Immature natural killer cell (primary cell): ENCODE measurements at regions not wholly inside any gene's neighbourhood (a gene's known extent, or its start where the extent isn't known, plus 50 kb on each side); places are given as distances from the start of the nearest gene placed in this dataset.
A peak's percentile ranks its signal among the peaks of the same experiment; 100 is the strongest.

ENCODE experiments used
- DNase-seq, 3 donors: peaks; one replicate each; pipeline ENCODE4 v3.0.0; 2022; ENCODE audit warnings: mixed read lengths in 1 of 3
- H3K27ac Mint-ChIP-seq, 6 donors: one replicate each; pipeline ENCODE4 v1.8.0; 2020; ENCODE audit warnings: mixed read lengths in 6 of 6, mild to moderate bottlenecking in 5 of 6, inconsistent platforms in 4 of 6, moderate library complexity in 3 of 6
- H3K27me3 Mint-ChIP-seq, 3 donors: one replicate each; pipeline ENCODE4 v1.8.0; 2020 to 2021; ENCODE audit warnings: low read depth in 3 of 3, mild to moderate bottlenecking in 3 of 3, mixed read lengths in 3 of 3, moderate library complexity in 3 of 3, inconsistent platforms in 1 of 3
- H3K36me3 Mint-ChIP-seq, 3 donors: one replicate each; pipeline ENCODE4 v1.8.0; 2020; ENCODE audit warnings: mixed read lengths in 3 of 3, inconsistent platforms in 2 of 3, mild to moderate bottlenecking in 2 of 3
- H3K4me1 Mint-ChIP-seq, 2 donors: one replicate each; pipeline ENCODE4 v1.8.0; 2020; ENCODE audit warnings: inconsistent platforms in 2 of 2, mild to moderate bottlenecking in 2 of 2, mixed read lengths in 2 of 2, moderate library complexity in 1 of 2
- H3K4me3 Mint-ChIP-seq, 5 donors: one replicate each; pipeline ENCODE4 v1.8.0; 2020; ENCODE audit warnings: mild to moderate bottlenecking in 5 of 5, mixed read lengths in 5 of 5, inconsistent platforms in 3 of 5, moderate library complexity in 3 of 5
- H3K9me3 Mint-ChIP-seq, 6 donors: one replicate each; pipeline ENCODE4 v1.8.0; 2020; ENCODE audit warnings: mild to moderate bottlenecking in 6 of 6, mixed read lengths in 6 of 6, inconsistent platforms in 4 of 6, moderate library complexity in 3 of 6

DNA sequence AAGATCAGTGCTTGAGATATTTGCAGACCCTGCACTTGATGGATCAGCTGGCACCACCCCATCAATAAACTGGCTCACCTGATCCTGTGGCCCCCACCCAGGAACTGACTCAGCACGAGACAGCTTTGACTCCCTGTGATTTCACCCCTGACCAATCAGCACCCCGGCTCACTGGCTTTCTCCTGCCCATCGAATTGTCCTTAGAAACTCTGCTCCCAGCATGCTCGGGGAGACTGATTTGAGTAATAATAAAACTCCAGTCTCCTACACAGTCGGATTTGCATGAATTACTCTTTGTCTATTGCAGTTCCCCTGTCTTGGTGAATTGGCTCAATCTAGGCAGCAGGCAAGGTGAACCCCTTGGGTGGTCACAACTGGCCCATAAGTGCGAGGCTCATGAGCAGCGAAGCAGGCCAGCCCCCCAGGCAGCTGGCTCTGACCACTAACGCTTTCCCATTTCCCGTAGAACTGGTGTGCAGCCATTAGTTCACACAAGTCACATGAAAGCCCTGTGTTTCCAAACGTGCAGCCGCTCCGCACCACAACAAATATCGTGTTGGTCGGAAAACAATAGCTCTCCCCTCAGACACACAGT lies 79.6 kb downstream of the RSPH3 start:
- Mint-ChIP-seq H3K27me3 (peaks cover 0 to 2% (median 2%) of the 10 kb centered on the region in 3 donors), H3K36me3 (no peaks in the 10 kb centered on the region), H3K4me3 (no peak overlapping the region), H3K4me1 (peaks cover 11 to 15% of the 10 kb centered on the region in 2 donors), H3K9me3 (no peaks in the 10 kb centered on the region), H3K27ac (no peak overlapping the region)
- no peak for DNase-seq

DNA sequence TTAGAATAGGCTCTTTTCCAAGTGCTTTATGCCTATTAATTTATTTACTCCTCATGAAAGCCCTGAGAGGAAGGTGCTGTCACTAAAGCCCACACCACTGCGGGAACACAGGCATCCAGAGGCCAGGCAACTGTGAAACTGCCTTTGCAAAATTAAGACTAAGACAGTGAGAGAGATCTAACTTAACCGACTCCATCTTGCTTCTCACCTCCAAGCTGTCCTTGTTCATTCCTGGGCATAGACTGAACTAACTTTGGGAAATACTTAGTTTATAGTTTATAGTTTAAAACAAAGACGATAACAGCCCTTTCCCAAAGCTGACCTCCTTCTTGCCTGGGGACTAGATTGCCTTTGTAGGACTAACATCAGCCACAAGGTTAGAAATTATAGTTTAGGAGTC lies 80.1 kb downstream of the RSPH3 start:
- DNase-seq: no peak
- no peaks in the 10 kb centered on the region for H3K36me3 Mint-ChIP-seq
- peaks cover 0 to 2% (median 2%) of the 10 kb centered on the region in 3 donors for H3K27me3 Mint-ChIP-seq
- no peak overlapping the region for H3K27ac Mint-ChIP-seq
- peaks cover 11 to 15% of the 10 kb centered on the region in 2 donors for H3K4me1 Mint-ChIP-seq
- no peak overlapping the region for H3K4me3 Mint-ChIP-seq
- no peaks in the 10 kb centered on the region for H3K9me3 Mint-ChIP-seq

DNA sequence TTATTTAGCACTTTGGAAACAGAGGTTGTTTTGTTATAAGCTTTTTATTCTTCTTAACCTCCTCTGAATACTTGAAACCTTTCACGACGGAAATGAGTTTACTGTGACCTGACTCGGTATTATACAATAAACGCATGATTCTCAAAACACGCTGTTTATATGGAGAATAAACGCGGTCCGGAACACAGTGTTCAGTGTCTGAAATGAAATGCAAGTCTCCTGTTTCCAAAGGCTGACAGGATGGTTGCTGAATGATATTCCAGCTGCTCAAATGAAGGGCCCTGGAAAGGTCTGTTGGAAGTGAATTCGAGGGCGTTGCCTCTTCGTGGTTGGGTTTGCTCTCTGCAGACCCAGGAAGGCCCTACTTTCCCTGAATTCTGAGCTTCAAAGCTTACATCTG lies 83.4 kb downstream of the RSPH3 start:
- Mint-ChIP-seq H3K9me3 (no peaks in the 10 kb centered on the region), H3K4me3 (no peak overlapping the region), H3K4me1 (peaks cover 29 to 38% of the 10 kb centered on the region in 2 donors), H3K27me3 (peaks cover 1 to 5% (median 2%) of the 10 kb centered on the region in 3 donors), H3K27ac (peak overlapping the region in 1 of 6 donors; percentile 41), H3K36me3 (no peaks in the 10 kb centered on the region)
- no peak for DNase-seq

DNA sequence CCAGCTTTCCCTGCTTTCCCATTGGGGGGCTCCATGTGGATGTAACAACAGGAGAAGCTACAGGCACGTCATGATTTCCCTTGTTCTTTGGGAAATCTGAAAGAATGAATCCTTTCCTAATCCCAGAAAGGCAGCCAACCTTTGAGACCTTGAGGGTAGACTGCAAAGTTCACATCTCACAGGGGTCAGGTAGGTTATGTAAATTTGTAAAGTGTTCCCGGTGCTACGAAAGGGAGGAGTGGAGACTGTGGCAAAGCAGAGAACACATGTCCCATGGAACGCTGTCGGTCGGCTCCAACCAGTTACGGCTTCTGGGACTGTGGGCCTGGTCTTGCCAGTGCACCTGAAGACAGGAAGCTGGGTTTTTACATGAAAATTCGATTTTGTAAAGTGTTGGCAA lies 85.1 kb downstream of the RSPH3 start:
- no peak for DNase-seq
- peaks cover 1 to 5% (median 2%) of the 10 kb centered on the region in 3 donors for H3K27me3 Mint-ChIP-seq
- no peak overlapping the region for H3K27ac Mint-ChIP-seq
- peaks cover 46 to 55% of the 10 kb centered on the region in 2 donors for H3K4me1 Mint-ChIP-seq
- H3K36me3 Mint-ChIP-seq: no peaks in the 10 kb centered on the region
- no peaks in the 10 kb centered on the region for H3K9me3 Mint-ChIP-seq
- H3K4me3 Mint-ChIP-seq: no peak overlapping the region

DNA sequence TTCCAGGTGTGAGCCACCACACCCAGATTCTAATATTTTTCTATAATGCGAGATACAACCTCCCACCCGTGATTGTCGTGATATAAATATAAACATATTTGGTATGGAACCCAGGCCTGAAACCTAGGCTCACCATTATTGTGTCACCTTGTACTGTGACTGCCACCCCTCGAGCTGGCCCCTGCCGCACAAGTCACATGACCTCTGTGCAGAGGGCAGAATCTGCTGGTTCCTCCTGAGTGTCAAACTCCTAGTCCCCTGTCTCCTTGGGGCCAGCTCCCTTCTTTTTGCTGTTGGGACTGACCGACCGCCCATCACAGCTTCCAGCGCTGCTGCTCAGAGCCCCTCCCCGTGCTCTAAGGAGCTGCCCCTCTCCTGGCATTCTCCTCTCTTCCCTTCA lies 86.4 kb downstream of the RSPH3 start:
- H3K27me3 Mint-ChIP-seq: peaks cover 0 to 5% (median 1%) of the 10 kb centered on the region in 3 donors
- peak overlapping the region in 1 of 6 donors; percentile 62 for H3K27ac Mint-ChIP-seq
- no peak for DNase-seq
- H3K4me3 Mint-ChIP-seq: peak overlapping the region in 1 of 5 donors; percentile 9
- H3K9me3 Mint-ChIP-seq: no peaks in the 10 kb centered on the region
- H3K4me1 Mint-ChIP-seq: peaks cover 50 to 58% of the 10 kb centered on the region in 2 donors
- H3K36me3 Mint-ChIP-seq: no peaks in the 10 kb centered on the region

DNA sequence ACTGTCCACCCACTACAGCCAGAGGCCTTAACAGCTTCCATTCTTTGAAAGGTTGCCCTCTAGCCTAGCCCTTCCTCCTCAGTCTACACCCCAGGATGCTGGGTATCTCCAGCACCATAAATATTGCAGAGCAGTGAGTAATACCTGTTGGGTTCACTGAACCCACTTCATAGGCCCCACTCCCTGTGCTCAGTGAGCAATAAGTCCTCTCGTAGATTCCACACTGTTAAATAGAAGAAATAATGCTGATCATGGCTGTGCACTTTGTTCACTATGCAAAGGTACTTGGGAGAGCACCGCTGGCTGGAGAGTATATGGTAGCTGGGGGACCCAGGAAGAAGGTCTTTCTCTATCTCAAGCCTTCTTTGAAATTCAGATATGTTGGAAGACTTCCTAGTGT lies 87.3 kb downstream of the RSPH3 start:
- H3K4me3 Mint-ChIP-seq: peak overlapping the region in 2 of 5 donors; percentile 8 to 72
- no peak for DNase-seq
- H3K36me3 Mint-ChIP-seq: no peaks in the 10 kb centered on the region
- H3K27ac Mint-ChIP-seq: peak overlapping the region in 3 of 6 donors; percentile 7 to 74 (median 8)
- peaks cover 0 to 5% (median 4%) of the 10 kb centered on the region in 3 donors for H3K27me3 Mint-ChIP-seq
- H3K4me1 Mint-ChIP-seq: peaks cover 44 to 49% of the 10 kb centered on the region in 2 donors
- no peaks in the 10 kb centered on the region for H3K9me3 Mint-ChIP-seq

- peaks cover 0 to 8% (median 4%) of the 10 kb centered on the region in 3 donors for H3K27me3 Mint-ChIP-seq
- H3K36me3 Mint-ChIP-seq: no peaks in the 10 kb centered on the region
- H3K9me3 Mint-ChIP-seq: peaks cover 0 to 2% (median 0%) of the 10 kb centered on the region in 6 donors
- peak overlapping the region; percentile 64 to 72 (median 69) for H3K4me3 Mint-ChIP-seq
- peaks cover 39 to 43% of the 10 kb centered on the region in 2 donors for H3K4me1 Mint-ChIP-seq
- peak overlapping the region in 5 of 6 donors; percentile 11 to 86 (median 74) for H3K27ac Mint-ChIP-seq
- peak; percentile 47 to 56 (median 55) for DNase-seq
These were observed 88.1 kb downstream of the RSPH3 start for GRCh38 chr6:158911746-158912480.

- Mint-ChIP-seq H3K9me3 (peaks cover 4 to 9% (median 8%) of the 10 kb centered on the region in 6 donors), H3K4me3 (peak overlapping the region; percentile 62 to 81 (median 72)), H3K4me1 (peaks cover 39 to 43% of the 10 kb centered on the region in 2 donors), H3K36me3 (peaks cover 2 to 7% (median 7%) of the 10 kb centered on the region in 3 donors), H3K27ac (peak overlapping the region; percentile 42 to 83 (median 82)), H3K27me3 (peaks cover 0 to 8% (median 4%) of the 10 kb centered on the region in 3 donors)
- DNase-seq: peak in 2 of 3 donors; percentile 23 to 33
These were observed 89.2 kb downstream of the RSPH3 start for GRCh38 chr6:158910484-158911440.

DNA sequence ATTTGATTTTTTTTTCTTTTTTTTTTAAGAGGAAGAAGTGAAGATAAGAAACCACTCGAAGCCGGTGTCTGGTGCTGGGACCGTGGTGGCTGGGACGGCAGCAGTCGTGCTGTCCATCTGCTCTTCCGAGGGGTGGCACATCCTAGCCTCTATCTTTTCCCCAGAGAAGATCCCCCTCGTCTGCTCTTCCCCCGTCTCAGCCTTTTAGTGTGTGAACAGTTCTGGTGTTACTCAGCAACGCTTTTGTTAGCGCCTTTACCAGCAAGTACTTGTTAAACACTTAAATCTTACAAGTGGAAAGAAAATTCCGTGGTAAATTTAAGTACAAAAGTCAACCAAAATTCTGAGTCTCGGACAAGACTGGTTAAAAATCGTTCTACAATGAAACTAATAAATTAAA lies 90.1 kb downstream of the RSPH3 start:
- Mint-ChIP-seq H3K36me3 (peaks cover 10 to 16% (median 15%) of the 10 kb centered on the region in 3 donors), H3K27me3 (peaks cover 0 to 12% (median 2%) of the 10 kb centered on the region in 3 donors)
- peak in 2 of 3 donors; percentile 25 to 30 for DNase-seq

GRCh38 chr6:158908606-158909005 lies 89.4 kb upstream of the EZR start:
- peak overlapping the region in 1 of 6 donors; percentile 22 for H3K27ac Mint-ChIP-seq
- H3K27me3 Mint-ChIP-seq: peaks cover 0 to 10% (median 2%) of the 10 kb centered on the region in 3 donors
- peaks cover 16 to 31% (median 24%) of the 10 kb centered on the region in 6 donors for H3K9me3 Mint-ChIP-seq
- H3K4me3 Mint-ChIP-seq: peak overlapping the region in 2 of 5 donors; percentile 20 to 48
- H3K36me3 Mint-ChIP-seq: peaks cover 12 to 22% (median 18%) of the 10 kb centered on the region in 3 donors
- H3K4me1 Mint-ChIP-seq: peaks cover 34 to 36% of the 10 kb centered on the region in 2 donors
- DNase-seq: no peak

More for the DNA sequence above, 90.1 kb downstream of the RSPH3 start:
- Mint-ChIP-seq H3K9me3 (peaks cover 12 to 17% (median 16%) of the 10 kb centered on the region in 6 donors), H3K4me3 (peak overlapping the region; percentile 61 to 81 (median 69)), H3K4me1 (peaks cover 39 to 43% of the 10 kb centered on the region in 2 donors), H3K27ac (peak overlapping the region; percentile 42 to 94 (median 83))

- H3K4me3 Mint-ChIP-seq: no peak overlapping the region
- peaks cover 33 to 34% of the 10 kb centered on the region in 2 donors for H3K4me1 Mint-ChIP-seq
- H3K27me3 Mint-ChIP-seq: peaks cover 0 to 6% (median 2%) of the 10 kb centered on the region in 3 donors
- H3K9me3 Mint-ChIP-seq: peaks cover 16 to 31% (median 24%) of the 10 kb centered on the region in 6 donors
- H3K36me3 Mint-ChIP-seq: peaks cover 12 to 22% (median 18%) of the 10 kb centered on the region in 3 donors
- no peak for DNase-seq
- no peak overlapping the region for H3K27ac Mint-ChIP-seq
These were observed 88.8 kb upstream of the EZR start for GRCh38 chr6:158907931-158908330.

GRCh38 chr6:158906926-158907325 lies 87.8 kb upstream of the EZR start:
- Mint-ChIP-seq H3K4me3 (no peak overlapping the region), H3K27me3 (peaks cover 0 to 6% (median 2%) of the 10 kb centered on the region in 3 donors), H3K9me3 (peaks cover 16 to 31% (median 24%) of the 10 kb centered on the region in 6 donors), H3K27ac (no peak overlapping the region), H3K36me3 (peaks cover 12 to 22% (median 18%) of the 10 kb centered on the region in 3 donors), H3K4me1 (peaks cover 23 to 24% of the 10 kb centered on the region in 2 donors)
- no peak for DNase-seq

DNA sequence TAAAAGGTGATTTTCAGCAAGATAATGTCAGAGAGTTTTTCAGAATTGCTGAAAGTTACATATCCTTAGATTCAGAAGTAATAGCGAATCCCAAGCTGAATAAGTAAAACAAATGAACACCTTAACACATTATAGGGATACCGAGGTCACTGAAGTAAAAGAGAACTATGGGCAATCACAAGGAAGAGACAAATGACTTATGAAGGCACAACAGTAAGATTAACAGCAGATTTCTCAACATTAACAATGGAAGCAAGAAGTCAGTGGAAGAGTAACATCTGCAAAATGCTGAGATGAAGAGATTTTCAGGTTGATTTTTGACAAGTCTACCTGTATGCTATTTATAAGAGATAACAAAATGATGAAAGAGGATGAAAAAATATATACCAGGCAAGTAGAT lies 86.1 kb upstream of the EZR start:
- Mint-ChIP-seq H3K9me3 (peaks cover 16 to 31% (median 24%) of the 10 kb centered on the region in 6 donors), H3K27me3 (peaks cover 0 to 8% (median 2%) of the 10 kb centered on the region in 3 donors), H3K4me3 (no peak overlapping the region), H3K36me3 (peaks cover 12 to 22% (median 18%) of the 10 kb centered on the region in 3 donors), H3K4me1 (peaks cover 7 to 8% of the 10 kb centered on the region in 2 donors), H3K27ac (no peak overlapping the region)
- no peak for DNase-seq
